CD4-positive, alpha-beta T cell treated with Interleukin-15 for 1 hour (primary cell): ENCODE measurements at regions not wholly inside any gene's neighbourhood (a gene's known extent, or its start where the extent isn't known, plus 50 kb on each side); places are given as distances from the start of the nearest gene placed in this dataset.
"Not testable (repeated sequence)": the region's sequence is repeated elsewhere in the genome, so short reads cannot be mapped to it uniquely, and the experiment has no call there.

Experiments
- DNase-seq: peaks from one replicate; pipeline ENCODE4 v3.0.0-alpha.2; 2020

- no peak for DNase-seq
Observed at GRCh38 chr11:39462506-39462905, 1996.9 kb downstream of the LRRC4C start.

DNA sequence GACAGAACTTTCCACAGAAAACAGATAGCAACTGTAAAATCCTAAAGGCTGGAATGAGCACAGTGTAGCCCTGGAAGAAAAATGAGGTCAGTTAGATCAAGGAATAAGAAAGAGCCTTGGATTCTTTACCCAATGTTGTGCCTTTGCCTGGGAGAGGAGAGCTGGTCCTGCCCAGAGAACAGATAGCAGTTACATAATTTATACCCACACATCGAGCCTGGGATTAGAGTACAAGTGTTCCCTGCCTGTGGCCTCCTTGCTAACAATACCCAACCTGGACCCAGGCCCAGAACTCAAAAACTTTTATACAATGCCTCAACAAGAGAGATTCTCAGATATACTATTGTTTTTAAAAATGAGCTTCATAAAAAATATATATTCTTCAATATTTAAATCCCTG is 1998.4 kb downstream of the LRRC4C start:
- no peak for DNase-seq

- no peak for DNase-seq
Observed at GRCh38 chr11:39459606-39460005, 1999.8 kb downstream of the LRRC4C start.

DNA sequence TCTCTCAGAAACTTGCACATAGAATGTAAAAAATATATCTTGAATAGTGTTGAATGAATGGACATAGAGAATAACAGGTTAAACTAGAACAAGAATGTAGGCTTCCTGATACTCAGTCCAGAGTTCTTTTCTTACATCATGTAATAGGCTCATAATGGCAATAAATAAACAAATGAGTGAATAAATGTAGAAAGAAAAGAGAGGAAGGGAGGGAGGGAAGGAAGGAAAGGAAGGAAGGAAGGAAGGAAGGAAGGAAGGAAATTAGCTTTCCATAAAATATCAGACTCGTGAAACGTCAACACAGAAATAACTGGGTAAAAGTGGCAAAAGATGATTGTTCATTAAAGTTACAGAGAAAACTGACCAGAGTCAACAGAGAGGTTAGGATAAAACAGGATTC is 2001.0 kb downstream of the LRRC4C start:
- no peak for DNase-seq

DNA sequence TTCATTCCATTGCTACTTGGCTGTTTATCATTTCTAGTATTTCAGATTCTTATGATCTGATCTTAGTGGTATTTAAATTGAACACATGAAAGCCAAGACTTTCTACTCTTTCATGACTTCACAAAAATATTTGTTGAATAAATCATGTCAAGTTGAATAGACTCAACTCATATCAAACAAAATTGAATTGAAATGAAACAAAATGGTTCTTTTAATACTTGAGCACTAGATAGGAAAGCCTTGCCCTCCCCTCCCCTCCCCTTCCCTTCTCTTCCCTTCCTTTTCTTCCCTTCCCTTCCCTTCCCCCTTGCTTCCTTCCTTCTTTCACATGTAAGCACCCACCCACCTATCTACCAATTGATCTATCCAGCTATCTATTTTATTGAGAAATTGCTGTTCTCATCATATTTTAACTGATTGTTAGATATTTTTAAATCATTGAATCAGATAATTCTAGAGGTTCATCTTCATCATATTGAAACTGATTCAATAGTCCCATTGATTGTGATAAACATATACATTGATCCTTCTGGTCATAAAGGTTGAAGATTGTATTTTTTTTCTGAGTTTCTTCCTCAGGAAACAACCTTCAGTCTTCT is 2015.9 kb downstream of the LRRC4C start:
- no peak for DNase-seq

GRCh38 chr11:39442177-39442576 is 2017.3 kb downstream of the LRRC4C start:
- no peak for DNase-seq

DNA sequence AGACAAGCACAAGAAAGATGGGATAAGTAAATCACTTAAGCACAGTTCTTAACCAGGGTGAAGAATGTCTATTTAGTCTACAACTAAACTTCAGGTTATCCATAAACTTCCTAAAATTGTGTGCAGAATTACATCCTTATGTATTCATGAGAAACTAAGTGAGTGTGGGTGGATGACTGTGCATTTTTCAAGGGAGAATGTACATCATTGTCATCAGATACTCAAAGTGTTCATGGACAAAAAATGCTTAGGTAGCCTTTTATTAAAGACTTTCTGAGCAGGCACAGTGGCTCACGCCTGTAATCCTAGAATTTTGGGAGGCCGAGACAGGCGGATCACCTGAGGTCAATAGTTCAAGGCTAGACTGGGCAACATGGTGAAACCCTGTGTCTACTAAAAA is 2023.8 kb downstream of the LRRC4C start:
- no peak for DNase-seq

- DNase-seq = no peak
Observed at GRCh38 chr11:39434466-39434865, 2025.0 kb downstream of the LRRC4C start.

GRCh38 chr11:39432929-39433328 is 2026.5 kb downstream of the LRRC4C start:
- DNase-seq = no peak

DNA sequence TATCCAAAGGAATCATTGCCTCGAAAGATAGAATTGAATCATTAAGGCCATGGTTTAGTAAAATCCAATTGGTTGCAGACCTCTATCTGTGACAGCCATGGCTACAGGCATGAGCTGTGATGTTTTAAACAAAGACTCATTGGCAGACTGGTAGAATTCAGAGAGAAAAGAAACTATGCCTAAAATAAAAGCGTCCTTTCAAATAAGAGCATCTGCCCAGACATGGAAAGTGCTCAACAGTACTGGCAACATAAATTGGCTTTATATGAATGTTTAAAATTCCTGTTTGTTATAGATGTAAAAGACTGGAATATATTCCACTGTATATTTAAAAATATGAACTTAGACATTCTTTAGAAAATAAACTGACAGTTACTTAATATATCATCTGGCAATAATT is 2034.2 kb downstream of the LRRC4C start:
- no peak for DNase-seq

DNA sequence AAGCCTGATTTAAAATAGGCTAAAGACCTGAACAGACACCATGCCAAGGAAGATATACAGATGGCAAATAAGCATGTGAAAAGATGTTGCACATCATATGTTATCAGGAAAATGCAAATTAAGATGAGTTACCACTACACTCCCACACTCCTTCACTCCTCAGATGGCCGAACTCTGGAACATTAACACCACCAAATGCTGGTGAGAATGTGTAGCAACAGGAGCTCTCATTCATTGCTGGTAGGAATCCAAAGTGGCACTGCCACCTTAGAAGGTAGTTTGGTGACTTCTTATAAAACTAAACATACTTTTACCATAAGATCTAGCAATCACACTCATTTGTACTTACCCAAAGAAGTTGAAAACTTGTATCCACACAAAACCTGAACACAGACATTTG is 2047.3 kb downstream of the LRRC4C start:
- DNase-seq = no peak

GRCh38 chr11:39385911-39386310 is 2073.5 kb downstream of the LRRC4C start:
- no peak for DNase-seq

GRCh38 chr11:39374963-39375698 is 2084.3 kb downstream of the LRRC4C start:
- no peak for DNase-seq

- DNase-seq = no peak
Observed at GRCh38 chr11:39367534-39367933, 2091.9 kb downstream of the LRRC4C start.

DNA sequence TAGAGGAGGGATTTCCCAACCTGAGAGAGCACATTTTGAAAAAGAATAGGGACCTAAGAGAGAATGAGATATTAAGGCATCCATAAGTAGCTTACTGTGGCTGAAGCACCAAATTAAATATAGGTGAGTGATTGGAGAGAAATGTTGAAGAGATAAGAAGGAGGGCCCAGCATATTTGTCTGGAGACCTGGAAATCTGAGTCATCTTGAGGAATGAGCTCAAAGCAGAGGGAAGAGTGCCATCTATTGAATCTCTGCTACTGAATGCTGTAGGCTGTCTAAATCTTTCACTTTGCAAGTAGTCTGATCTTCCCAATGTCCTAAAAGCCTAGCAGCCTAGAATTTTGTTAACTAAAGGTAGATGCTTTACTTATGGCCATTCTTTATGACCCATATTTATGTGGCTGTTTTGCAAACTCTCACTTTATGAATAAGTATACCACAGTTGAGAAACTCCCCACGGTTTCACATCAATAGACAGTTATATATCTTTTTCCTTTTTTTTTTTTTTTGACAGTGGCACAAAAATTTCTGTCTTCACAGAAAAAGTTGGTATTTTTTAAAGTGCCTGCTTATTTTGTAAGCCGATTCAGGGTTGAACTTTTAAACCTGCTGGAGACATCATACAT is 2093.5 kb downstream of the LRRC4C start:
- DNase-seq = no peak

- DNase-seq = no peak
Observed at GRCh38 chr11:39363571-39363970, 2095.9 kb downstream of the LRRC4C start.

DNA sequence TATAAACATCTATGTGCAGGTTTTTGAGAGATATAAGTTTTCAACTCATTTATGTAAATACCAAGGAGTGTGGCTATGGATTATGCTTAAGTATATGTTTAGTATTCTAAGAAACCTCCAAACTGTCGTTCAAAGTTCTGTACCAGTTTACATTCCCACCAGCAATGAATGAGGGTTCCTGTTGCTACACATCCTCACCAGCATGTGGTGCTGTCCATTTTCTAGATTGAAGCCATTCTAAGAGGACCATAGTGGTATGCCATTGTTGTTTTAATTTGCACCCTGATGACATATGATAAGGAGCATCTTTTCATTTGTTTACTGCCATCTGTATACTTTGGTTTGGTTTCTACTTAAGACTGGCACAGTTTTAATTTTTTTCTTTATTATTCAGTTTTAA is 2097.9 kb downstream of the LRRC4C start:
- DNase-seq = no peak

DNA sequence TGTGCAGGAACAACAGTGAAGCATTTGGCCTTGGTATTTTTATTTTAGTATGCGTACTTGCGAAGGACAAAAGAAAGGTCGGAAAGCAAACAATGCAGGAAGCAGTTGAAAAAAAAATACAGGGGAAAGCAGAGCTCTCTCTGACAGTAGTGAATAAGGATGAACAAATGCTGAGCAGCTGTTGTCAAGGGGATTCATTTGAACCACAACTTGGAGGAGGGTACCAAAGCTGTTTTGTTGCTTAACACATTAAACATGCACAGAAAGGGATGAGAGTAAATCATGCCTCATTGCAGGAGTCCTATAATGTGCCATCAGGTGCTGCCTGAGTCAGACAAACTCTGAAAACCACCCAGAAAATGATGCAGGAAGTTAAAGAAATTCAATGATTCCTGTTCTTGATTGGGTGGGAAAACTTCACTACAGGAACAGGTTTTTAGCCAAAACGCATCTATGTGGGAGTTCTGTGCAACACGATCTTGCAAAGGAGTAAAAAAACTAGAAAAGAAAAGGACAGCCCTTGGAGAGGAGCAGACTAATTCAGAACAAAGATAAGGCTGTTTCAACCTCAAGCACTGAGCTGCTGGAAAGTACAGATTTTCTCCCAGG is 2113.5 kb downstream of the LRRC4C start:
- DNase-seq = no peak

DNA sequence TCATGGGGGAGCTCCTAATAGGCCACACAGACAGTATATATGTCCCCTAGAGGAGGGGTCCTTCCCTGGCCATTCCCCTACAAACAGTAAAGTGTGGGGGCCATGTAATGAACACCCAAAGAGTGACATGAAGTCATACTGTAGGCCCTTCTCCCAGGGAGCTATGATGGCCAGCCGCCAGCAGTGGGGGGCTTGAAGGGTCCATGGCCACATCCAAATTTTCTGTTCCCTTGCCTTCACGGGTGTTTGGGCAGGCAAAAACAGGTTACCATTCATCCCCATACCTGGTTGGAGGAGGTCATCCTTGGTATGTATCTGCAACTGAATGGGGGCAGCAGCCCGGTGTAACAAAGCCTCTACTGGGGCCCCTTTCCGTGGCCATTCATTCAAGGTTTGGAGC is 2118.0 kb downstream of the LRRC4C start:
- DNase-seq = no peak

DNA sequence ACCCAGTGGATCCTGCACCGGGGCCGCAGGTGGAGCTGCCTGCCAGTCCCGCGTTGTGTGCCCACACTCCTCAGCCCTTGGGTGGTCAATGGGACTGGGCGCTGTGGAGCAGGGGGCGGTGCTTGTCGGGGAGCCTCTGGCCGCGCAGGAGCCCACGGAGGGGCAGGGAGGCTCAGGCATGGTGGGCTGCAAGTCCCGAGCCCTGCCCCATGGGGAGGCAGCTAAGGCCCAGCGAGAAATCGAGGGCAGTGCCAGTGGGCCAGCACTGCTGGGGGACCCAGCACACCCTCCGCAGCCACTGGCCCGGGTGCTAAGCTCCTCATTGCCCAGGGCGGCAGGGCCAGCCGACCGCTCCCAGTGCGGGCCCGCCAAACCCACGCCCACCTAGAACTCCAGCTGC is 2126.4 kb downstream of the LRRC4C start:
- not testable (repeated sequence) for DNase-seq

DNA sequence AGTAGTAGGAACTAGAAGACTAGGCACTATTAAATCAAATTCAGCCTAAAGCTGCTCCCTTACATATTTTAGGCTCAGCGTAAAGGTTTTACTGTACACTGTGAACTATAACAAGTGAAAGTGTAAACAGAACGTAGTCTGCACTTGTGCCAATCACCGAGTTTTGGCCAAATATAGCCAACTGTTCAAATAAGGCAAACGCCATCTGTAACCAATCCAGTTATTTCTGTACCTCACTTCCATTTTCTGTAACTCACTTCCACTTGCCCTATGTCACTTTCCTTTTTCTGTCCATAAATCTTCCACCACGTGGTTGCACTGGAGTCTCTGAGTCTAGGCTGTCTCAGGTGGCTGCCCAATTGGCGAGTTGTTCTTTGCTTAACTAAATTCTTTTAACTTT is 2132.2 kb downstream of the LRRC4C start:
- DNase-seq = no peak

DNA sequence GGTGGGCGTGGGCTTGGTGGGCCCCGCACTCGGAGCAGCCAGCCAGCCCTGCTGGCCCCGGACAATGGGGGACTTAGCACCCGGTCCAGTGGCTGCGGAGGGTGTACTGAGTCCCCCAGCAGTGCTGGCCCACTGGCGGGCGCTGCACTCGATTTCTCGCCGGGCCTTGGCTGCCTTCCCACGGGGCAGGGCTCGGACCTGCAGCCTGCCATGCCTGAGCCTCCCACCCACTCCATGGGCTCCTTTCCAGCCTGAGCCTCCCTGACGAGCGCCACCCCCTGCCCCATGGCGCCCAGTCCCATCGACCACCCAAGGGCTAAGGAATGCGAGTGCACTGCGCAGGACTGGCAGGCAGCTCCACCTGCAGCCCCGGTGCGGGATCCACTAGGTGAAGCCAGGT is 2147.6 kb downstream of the LRRC4C start:
- not testable (repeated sequence) for DNase-seq

DNA sequence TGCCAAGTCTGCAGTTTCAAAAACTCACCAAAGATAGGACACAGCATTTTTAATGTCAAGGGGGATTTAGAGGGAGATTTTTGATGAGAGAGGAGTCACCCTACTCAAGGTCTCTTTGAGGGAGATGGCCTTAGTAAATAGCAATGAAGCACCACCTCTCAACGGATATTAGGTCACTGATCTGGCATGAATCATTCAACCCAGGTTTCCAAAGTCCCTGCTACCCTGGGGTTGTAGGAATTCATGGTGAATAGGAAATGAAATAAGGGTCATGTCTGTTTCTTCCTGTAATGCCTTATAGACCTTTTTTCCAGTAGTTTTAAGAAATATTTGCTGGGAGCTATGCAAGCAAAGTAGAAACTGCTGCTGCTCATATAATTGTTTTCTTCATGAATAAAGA is 2154.9 kb downstream of the LRRC4C start:
- DNase-seq = no peak

GRCh38 chr11:39294648-39295047 is 2164.8 kb downstream of the LRRC4C start:
- no peak for DNase-seq
